GM21367 (cell line): ENCODE measurements at regions not wholly inside any gene's neighbourhood (a gene's known extent, or its start where the extent isn't known, plus 50 kb on each side); places are given as distances from the start of the nearest gene placed in this dataset.

Experiments used
- ATAC-seq: cut with Tn5 transposase; IDR thresholded peaks from one replicate; pipeline ENCODE4 v1.9.1; 2021; ENCODE audit not compliant: unreplicated experiment

DNA sequence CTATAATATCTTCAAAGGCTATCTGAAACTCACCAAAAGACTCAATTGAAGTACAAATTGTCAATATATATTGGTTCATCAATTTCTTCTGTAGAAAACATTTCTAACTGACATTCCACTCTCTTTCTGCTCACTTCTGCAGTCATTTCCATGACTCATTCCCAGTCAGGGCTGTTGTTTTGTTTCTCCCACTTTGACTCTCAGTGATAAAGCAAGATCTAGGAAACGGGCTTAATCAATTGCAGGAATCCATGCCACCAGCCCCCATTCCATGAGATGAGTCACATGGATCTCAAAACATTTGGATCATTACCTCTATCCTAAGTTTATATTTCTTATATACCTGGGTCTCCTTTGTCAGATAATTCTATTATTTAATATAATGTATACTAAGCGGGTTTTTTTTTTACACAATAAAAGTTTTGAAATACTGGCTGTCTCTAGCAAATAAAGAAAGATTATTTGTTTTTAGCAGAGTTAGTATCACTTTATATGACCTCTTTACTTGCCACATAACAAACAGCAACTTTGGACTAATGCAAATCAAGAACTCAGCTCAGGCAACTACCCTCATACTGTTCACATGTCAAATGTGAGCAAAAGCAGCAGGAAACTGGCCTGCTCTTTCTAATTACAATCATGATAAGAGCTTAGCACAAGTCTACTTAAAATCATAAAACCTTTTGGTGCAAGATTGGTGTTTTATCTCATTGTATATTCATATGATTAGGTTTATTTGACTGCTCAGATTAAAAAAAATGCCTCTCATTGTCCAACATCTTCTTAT, 251.1 kb upstream of the PIK3C3 start:
- ATAC-seq = no peak

DNA sequence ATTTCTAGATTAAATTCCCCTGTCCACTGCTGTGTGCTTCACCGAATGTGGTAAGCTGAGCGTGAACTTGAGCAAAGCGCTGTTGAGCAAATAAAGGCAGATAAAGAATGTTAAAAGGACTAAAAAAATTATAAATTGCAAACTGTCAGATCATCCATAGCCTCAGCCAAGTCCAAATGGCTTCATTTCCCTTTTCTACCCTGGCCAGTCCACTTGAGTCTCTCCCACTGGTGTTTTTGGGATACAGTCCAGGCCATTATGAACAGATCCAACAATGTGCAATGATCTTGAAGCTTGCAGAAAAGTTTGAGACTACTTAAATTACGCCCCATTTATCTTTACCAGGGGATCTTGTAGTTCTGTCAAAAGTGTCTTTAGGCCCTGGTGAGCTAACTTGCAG, 254.6 kb upstream of the PIK3C3 start:
- ATAC-seq = no peak

DNA sequence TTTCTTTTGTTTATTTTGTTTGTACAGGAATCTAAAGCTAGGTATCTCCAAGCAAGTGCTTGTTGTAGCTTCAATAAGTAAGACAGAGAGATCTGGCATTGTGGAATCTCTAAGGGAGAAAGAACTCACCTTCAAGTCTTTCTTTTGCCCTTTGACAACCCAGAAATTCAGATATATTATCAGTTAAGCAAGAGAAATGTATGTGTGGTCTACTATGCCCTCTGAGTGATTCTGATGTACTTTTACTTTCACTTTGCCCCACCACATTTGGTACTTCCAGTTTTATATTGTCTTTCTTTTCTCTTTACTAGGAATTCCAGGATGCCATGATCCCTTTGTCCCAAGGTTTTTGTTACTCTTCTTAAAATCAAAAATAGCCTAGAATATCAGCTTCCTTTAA, 259.6 kb upstream of the PIK3C3 start:
- no peak for ATAC-seq

DNA sequence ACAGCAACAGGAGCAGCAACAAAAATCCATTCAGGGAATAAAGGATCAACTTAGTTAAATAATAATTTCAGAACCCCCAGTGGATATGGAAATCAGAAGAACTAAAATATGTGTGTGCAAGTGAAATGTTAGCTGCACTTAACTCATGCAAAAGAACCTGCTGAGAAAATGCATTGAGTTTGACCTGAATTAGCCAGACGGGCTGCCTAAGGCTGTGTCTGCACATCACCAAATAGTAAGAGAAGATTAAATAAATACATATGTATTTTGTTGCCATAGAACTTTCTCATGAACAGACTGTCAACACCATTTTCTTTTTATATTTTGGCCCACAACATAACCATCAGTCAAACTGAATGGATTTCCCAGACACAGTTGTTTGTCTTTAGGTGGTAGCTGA, 262.0 kb upstream of the PIK3C3 start:
- no peak for ATAC-seq

DNA sequence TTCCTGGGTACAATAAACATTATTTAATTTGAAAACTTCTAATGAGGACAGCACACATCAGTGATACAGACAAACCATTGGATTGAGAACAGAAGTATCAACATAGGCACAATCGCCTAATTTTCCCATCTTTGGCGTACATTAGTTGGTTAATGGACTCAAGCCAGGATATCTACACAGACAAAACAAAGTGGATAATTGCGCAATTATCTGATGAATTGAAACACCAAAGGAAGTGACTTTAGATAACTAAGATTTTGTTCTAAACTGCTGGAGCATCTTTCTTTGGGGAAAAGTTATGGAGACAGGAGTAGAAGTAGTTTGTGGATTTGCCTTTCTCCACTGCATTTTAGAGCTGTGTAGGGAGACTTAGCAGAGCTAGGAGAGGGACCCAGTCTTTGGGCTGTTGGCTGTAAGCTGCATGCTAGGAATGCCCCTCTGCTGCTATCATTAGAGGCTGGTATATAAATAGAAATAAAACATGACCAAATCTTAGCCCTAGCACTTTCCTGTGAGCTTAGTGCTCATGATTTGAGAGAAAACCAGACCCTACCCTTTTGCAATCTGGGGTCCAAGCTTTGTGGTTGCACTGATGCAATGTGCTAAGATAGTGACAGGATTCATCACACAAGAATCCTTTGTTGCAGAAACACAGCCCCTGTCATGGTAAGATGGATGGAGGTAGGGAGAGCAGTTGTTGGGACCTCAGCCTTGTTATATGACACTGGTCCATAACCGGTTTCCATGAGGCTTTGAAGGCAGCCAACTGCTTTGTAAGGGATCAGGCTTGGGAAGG, 264.5 kb upstream of the PIK3C3 start:
- ATAC-seq = no peak

DNA sequence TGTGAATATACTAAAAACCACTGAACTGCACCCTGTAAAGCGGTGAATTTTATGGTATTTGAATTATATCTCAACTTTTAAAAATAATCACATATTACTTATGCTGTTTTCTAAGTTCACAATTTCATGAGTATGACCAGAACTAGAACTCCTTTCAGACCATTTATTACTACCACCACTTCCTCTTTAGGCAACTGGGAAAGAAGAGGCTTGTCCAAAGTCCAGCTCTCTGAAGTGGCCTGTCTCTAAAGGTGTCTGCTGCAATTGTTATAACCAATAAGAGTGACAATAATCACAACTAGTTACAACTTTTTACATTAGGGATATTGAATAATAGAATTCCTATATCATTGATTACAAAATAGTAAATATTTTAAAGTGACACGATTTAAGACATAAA, 267.9 kb upstream of the PIK3C3 start:
- no peak for ATAC-seq

DNA sequence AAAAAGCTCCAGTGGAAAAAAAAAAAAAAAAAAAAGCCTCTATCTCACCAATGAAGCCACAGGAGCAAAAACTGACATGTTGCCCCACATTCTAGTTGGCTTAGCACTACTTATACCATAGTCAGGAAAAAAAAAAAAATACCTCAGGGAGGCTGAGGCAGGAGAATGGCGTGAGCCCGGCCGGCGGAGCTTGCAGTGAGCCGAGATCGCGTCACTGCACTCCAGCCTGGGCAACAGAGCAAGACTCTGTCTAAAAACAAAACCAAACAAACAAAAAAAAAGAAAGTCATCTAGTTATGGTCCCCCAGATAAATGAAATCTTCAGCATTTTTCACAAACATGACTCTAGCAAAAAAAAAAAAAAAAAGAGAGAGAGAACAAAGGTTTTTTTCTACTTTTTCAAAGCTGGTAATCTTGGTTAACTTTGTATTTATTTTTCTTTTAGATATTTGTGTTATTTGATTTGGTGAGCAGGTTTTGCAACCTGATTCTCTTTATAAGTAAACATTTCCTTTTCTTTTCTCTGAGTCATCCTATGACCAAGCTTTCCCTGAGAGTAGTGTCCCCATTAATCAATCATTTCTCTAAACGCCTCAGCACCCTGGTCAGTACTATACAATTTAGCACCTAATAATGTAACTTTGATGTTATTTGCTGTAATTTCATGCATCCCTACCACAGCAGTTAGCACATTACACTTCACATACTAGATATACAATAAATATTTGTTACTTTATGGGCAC, 273.7 kb upstream of the PIK3C3 start:
- no peak for ATAC-seq

DNA sequence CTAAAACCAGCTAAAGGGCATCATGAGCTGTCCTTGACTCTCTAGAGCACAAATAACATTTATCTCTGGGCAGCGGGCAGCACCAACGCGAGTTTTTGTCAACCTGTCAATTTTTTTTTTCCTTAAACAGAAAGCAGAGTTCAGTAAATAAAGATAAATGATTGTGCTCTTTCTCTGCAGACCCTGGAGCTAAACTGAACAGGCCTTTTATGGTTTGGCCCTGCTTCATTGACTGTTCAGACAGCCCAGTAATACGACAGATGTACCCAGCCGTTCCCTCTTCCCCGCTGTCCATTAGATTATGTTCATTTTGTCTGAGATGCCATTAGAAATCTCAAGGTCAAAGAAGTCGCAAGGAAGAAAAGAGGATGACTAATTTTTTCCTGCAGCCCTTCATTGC, 280.5 kb upstream of the PIK3C3 start:
- ATAC-seq = no peak

DNA sequence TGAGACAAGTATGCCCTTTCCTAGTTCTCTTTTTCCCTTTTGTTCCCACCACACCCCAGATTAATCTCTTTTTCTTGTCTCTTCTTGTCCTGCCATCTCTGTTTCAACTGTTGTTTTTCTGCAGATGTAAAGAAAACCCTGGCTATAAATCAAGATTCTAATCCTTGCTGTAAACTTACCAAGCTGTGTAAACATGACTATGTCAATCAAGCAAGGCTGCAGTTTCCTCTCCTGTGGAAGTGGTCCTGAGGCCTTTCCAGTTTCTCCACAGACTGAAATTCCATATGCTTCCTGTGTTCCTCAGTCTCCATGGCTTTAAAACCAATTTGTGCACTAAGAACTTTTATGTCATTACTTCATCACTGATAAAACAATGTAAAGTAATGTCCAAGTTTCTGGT, 288.8 kb upstream of the PIK3C3 start:
- ATAC-seq = no peak

DNA sequence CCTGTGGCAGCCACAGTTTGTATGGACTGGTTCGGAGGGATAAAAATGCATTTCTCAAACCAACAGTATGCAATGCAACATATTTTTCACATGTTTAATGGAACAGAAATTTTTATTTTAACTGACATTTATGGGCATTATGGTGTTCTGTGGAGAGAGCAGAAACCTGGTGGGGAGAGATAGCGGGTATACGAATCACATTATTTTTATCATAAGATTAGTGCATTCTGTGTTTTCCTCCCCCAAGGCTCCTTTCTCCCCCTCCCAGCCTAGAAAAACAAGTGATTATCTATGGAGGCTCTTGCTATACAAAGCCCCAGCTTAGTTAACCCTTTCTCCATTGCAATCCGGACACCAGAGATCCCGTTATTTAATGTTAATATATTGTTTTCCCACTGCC, 289.8 kb upstream of the PIK3C3 start:
- ATAC-seq = no peak

DNA sequence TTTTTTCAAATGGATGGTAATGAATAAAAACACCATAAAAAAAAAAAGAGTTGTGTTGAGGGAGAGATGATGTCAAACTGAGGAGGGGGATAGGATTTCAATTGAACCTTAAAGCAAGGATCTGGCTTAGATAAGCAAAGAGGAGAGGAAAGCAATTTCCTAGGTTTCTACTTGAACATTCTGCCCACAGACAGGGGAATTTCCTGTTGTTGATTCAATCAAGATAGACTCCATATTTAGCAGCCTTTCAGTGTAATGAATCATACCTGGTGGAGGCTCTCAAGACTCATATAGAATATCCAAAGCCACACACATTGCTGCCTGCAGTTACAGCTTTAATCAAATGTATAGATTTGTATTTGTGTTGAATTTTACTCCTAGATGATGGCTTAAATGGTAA, 294.4 kb upstream of the PIK3C3 start:
- ATAC-seq = no peak

DNA sequence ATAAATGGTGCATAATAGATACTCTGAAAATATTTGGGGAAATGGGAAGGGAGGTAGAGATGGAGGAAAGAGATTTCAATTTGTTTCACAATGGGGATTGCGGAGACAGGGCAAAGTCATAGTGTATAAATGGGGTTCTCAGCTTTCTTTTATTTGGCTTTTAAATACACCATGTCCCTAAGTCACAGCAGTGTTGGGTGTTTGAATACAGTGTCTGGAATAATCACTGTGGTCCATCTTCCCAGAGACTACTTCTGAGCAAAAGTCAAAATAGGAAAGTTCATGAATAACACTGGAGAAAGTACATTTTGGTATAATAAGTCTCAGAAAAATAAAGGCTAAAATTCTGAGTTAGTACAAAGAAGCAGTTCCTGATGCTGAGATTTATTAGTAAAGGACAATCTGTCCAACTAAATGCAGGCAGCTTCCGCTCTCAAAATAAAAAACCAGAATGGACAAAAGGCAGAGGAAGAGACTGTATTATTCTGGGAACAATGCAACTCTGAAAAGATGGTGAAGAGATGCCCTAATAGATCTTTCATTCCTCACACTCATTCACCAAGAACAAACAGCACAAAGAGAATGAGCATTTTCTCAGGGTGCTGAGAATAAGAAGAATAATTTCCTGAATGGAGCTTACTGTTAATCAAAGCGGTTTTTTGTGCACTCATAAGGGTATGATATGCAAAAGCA, 295.4 kb upstream of the PIK3C3 start:
- no peak for ATAC-seq

DNA sequence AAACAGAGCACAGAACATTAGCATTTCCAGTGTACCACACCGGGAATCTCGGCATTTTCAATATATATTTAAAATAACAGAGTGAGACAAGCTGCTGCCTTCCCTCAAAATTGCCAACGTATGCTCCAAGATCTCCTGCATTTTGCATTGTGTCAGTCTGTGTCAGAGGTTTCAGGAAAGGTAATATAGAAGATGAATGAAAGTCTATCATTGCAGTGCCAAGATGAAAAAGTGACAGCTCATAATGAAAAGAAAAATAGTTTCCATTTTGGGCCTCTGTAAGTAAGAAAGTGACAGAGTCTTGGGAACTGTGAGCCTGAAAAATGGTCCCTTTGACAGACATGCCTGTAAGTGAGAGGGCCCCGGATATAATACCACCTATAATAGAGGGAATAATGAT, 297.8 kb upstream of the PIK3C3 start:
- no peak for ATAC-seq

DNA sequence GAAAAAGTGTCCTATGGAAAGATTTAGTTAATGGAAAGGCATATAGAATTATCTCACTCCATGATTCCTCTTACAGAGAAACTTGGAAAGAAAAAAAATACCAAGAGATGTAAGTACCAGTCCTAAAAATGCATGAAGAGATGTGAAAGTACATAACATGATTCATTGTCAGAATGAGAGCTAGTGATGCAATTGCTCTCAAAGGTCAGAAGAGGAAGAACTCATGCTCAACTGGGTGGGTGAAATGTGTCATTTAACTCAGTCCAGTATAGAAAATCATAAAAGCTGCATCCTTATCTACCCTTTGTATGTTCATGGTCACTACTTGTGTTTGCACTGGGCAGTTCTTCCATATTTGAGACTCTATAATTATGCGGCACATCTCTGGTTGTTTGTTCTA, 300.0 kb upstream of the PIK3C3 start:
- ATAC-seq = no peak

DNA sequence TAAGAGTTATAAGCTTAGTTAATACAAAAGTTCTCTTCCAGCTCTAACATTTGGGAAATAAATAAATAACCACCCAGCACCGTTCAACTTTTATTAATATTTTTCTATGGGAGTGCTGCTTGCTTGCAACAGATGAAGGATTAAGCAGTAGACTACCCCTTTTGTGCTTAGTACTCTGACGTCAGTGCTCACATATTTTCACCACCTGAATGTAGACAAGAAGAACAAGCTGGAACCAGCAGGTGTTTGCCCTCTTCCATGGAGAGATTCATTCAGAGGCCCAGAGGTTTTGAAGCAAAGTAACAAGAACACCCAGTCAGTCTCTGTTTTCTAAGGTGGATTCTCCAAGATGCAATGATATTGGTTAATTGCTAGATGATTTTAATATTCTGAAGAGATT, 307.1 kb upstream of the PIK3C3 start:
- ATAC-seq = no peak

DNA sequence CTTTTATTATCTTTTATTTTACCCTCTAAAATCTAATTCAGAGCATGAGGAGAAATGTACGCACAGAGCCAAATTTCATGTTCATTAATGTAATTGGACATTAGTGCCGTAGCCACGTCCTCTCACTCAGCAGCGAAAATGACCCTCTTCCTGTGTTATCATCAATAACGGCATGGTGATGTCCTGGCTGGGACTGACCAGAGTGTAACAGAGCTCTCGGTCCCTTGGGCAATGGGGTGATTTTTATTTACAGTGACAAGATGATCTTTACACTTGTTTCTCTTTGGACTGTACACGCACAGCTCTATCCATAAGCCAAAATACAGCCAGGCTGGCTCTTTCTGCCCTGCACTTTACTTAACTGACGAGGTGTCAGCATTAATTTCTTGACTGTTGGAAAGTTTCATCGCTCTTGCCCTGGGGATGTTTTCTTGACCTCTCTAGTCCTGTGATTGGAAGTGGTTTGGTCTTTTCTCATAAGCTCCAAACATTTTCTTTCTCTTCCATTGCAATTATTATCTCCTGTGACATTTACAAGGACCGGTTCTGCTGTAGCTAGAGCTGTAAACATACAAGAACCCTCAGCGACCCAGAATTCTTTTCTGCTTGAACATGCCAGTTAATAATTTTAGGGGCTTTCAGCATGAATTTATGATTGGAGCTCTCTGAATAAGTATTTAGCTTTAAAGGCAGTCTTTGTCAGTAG, 308.0 kb upstream of the PIK3C3 start:
- no peak for ATAC-seq

DNA sequence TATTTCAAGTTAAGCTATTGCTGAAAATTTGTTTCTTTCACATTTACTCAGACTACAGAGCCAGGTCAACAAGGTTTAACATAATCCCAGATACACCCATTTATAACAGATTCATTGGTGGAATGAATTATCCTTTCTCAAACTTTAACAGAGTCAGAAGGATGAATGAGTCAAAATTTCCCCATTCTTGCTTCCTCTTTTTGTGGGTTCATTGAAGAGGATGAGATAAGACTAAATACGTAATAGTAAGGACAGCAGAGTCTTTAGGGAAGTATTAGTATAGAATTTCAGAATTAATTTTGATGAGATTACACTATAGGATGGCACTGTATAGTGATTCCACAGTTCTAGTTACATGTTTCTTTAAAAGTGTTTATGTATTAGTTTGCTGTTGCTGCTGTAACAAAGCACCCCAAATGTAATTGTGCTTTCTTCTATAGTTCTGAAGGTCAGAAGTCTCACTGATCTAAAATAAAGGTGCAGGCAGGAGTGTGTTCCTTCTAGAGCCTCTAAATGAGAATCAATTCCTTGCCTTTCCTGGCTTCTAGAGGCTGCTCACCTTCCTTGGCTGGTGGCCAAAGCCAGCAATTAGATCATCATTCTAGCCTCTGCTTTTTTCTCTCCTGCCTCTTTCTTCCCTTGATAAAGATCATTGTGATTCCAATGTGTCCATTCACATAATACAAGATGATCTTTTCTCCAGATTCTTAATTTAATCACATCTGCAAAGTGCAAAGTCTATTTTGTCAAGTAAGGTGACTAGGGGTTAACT, 309.3 kb upstream of the PIK3C3 start:
- ATAC-seq = no peak

DNA sequence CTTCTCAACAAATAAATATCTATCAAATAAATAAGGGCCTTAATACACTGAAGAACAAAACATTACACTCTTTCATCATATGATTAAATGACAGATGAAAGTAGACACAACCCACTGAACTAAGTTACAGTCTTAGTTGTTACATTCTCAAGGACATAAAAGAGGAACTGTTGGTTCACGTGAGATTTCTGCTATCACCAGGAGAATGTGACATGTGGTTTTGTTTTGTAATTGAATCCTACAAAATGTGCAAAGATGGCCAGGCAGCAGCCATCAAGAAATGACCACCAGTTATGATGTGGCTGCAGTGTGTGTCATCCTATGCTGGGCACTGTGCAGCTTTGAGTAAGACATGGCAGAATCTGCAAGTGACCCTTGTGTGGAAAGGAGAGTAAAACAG, 310.6 kb upstream of the PIK3C3 start:
- no peak for ATAC-seq

DNA sequence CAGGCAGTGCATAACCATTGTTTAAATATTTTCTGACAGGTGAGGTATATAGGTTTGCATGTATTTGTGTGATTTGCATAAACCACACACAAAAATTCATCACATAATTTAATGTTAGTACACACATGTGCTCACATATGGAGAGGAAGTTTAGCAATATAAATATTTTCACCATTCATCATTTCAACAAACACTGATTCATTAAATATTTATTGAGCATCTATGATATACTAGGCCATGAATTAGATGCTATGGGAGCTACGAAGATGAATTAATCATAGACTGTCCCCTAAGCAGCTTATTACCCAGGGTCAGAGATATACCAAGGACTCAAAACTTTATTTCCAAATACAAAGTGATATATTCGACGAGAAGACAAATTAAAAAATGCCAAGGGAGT, 311.6 kb upstream of the PIK3C3 start:
- no peak for ATAC-seq

DNA sequence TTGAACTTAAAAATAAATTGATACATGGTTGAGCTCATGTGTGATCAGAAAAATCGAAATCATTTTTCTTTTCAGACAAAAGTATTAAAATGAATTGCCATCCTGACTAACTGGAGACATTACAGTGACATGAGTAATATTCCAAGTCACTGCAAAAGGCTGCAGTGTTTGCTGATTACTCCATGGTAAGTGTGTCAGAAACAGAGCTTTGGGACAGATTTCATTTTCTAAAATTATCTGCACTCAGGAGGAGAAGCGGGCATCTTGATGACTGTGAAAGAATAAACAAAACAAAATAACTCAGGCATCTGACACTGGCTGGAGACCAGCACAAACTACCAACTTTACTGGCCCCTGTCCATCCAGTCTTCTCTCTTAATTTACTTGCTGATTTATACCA, 312.3 kb upstream of the PIK3C3 start:
- ATAC-seq = no peak
